Sigmoid colon (tissue), 4 donors: ENCODE measurements at regions not wholly inside any gene's neighbourhood (a gene's known extent, or its start where the extent isn't known, plus 50 kb on each side); places are given as distances from the start of the nearest gene placed in this dataset.

Experiments used
- CTCF ChIP-seq, 4 experiments: fragments of 450-650 bp in 3 of 4; fragments of 200-600 bp in 1 of 4; IDR thresholded peaks; one replicate each; pipeline ENCODE4 v1.5.1; 2016 to 2019; ENCODE audit warnings: antibody characterized with exemption in 4 of 4, mild to moderate bottlenecking in 3 of 4, moderate library complexity in 2 of 4
- POLR2A ChIP-seq, 2 donors: fragments of 450-650 bp; IDR thresholded peaks; one replicate each; pipeline ENCODE4 v1.6.1; 2016; ENCODE audit warnings: antibody characterized with exemption in 2 of 2, mild to moderate bottlenecking in 2 of 2, moderate library complexity in 2 of 2
- POLR2AphosphoS5 ChIP-seq, 4 donors: sonication (generic); formaldehyde crosslinking; IDR thresholded peaks; one replicate each; pipeline ENCODE4 v1.6.1; 2017; ENCODE audit warnings: antibody characterized with exemption in 4 of 4

GRCh38 chr1:195915826-195916225 is 692.4 kb downstream of the KCNT2 start:
- no peak for TF ChIP-seq CTCF (IDR thresholded peaks at IDR 0.05)
- no peak for TF ChIP-seq POLR2AphosphoS5 (IDR thresholded peaks at IDR 0.05)
- no peak for TF ChIP-seq POLR2A (IDR thresholded peaks at IDR 0.05)
